Neural cell (in vitro differentiated cells): ENCODE measurements at regions not wholly inside any gene's neighbourhood (a gene's known extent, or its start where the extent isn't known, plus 50 kb on each side); places are given as distances from the start of the nearest gene placed in this dataset.

Source experiments
- MXI1 ChIP-seq: fragments of 450-650 bp; conservative IDR thresholded peaks from 2 replicates; pipeline ENCODE4 v1.6.1; 2014; ENCODE audit warnings: antibody characterized with exemption, mild to moderate bottlenecking; ENCODE audit not compliant: poor library complexity, severe bottlenecking
- POLR2AphosphoS5 ChIP-seq: IDR thresholded peaks from 2 replicates; pipeline ENCODE4 v1.6.1; 2012
- RAD21 ChIP-seq: fragments of 450-650 bp; conservative IDR thresholded peaks from 2 replicates; pipeline ENCODE4 v1.6.1; 2014; ENCODE audit warnings: antibody characterized with exemption, mild to moderate bottlenecking, moderate library complexity
- REST ChIP-seq: IDR thresholded peaks from 2 replicates; pipeline ENCODE4 v1.6.1; 2012; ENCODE audit warnings: borderline replicate concordance
- TF ChIP-seq, protein P1 (sequence below): fragments of 450-650 bp; IDR thresholded peaks from 2 replicates; pipeline ENCODE4 v1.5.1; 2014; ENCODE audit warnings: antibody characterized with exemption, mild to moderate bottlenecking, moderate library complexity; ENCODE audit not compliant: poor library complexity, severe bottlenecking

- TF ChIP-seq POLR2AphosphoS5 (no peak), RAD21 (no peak), MXI1 (no peak), REST (no peak)
- TF ChIP-seq, protein P1, sequence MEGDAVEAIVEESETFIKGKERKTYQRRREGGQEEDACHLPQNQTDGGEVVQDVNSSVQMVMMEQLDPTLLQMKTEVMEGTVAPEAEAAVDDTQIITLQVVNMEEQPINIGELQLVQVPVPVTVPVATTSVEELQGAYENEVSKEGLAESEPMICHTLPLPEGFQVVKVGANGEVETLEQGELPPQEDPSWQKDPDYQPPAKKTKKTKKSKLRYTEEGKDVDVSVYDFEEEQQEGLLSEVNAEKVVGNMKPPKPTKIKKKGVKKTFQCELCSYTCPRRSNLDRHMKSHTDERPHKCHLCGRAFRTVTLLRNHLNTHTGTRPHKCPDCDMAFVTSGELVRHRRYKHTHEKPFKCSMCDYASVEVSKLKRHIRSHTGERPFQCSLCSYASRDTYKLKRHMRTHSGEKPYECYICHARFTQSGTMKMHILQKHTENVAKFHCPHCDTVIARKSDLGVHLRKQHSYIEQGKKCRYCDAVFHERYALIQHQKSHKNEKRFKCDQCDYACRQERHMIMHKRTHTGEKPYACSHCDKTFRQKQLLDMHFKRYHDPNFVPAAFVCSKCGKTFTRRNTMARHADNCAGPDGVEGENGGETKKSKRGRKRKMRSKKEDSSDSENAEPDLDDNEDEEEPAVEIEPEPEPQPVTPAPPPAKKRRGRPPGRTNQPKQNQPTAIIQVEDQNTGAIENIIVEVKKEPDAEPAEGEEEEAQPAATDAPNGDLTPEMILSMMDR = no peak
Observed at GRCh38 chr1:169003864-169004516, 102.5 kb upstream of the ATP1B1 start.
